PFSK-1 (cell line): ENCODE measurements at regions not wholly inside any gene's neighbourhood (a gene's known extent, or its start where the extent isn't known, plus 50 kb on each side); places are given as distances from the start of the nearest gene placed in this dataset.

Experiments
- FOXP2 ChIP-seq: optimal IDR thresholded peaks from 2 replicates; pipeline ENCODE3; 2011; ENCODE audit warnings: borderline replicate concordance, control low read depth, inconsistent platforms; ENCODE audit not compliant: insufficient read depth; ENCODE audit errors: extremely low read length, extremely low read depth
- POLR2AphosphoS5 ChIP-seq: IDR thresholded peaks from 2 replicates; pipeline ENCODE4 v1.6.1; 2012; ENCODE audit warnings: low read depth, mild to moderate bottlenecking, control low read depth, low read length, moderate library complexity
- REST ChIP-seq, 2 experiments: IDR thresholded peaks; 2 replicates each; pipeline versions ENCODE4 v1.6.1 to v1.8.0; 2011 to 2012; ENCODE audit warnings: low read depth in 2 of 2, low read length in 2 of 2, control low read depth in 1 of 2, inconsistent platforms in 1 of 2, mild to moderate bottlenecking in 1 of 2, moderate library complexity in 1 of 2; ENCODE audit not compliant: insufficient read depth in 1 of 2
- SIN3A ChIP-seq: IDR thresholded peaks from 2 replicates; pipeline ENCODE4 v1.6.1; 2012; ENCODE audit warnings: mild to moderate bottlenecking, low read length, moderate library complexity, borderline replicate concordance; ENCODE audit not compliant: insufficient read depth
- TAF1 ChIP-seq: IDR thresholded peaks from 2 replicates; pipeline ENCODE4 v1.6.1; 2012; ENCODE audit warnings: low read length, control low read depth, borderline replicate concordance; ENCODE audit not compliant: insufficient read depth

GRCh38 chr22:22746963-22747933 lies 102.8 kb downstream of the GGTLC2 start:
- TF ChIP-seq POLR2AphosphoS5 (no peak), SIN3A (no peak), FOXP2 (no peak), TAF1 (no peak), REST (IDR thresholded peaks at IDR 0.05; ENCODE audit: insufficient read depth in 1 of 2, low read depth in 2 of 2, low read length in 2 of 2) (no peak)

GRCh38 chr22:22748297-22748743 lies 103.9 kb downstream of the GGTLC2 start:
- TF ChIP-seq POLR2AphosphoS5, result no peak
- TF ChIP-seq FOXP2, result no peak

GRCh38 chr22:22748756-22749155 lies 104.3 kb downstream of the GGTLC2 start:
- TF ChIP-seq FOXP2 (no peak), POLR2AphosphoS5 (no peak), REST (IDR thresholded peaks at IDR 0.05; ENCODE audit: insufficient read depth in 1 of 2, low read depth in 2 of 2, low read length in 2 of 2) (no peak), TAF1 (no peak)

- no peak for TF ChIP-seq POLR2AphosphoS5
- no peak for TF ChIP-seq REST (IDR thresholded peaks at IDR 0.05; ENCODE audit: insufficient read depth in 1 of 2, low read depth in 2 of 2, low read length in 2 of 2)
- TF ChIP-seq TAF1, result no peak
- TF ChIP-seq SIN3A, result no peak
- TF ChIP-seq FOXP2, result no peak
Measured at GRCh38 chr22:22749167-22749758, 104.8 kb downstream of the GGTLC2 start.

- TF ChIP-seq FOXP2 (no peak), SIN3A (no peak), POLR2AphosphoS5 (no peak), TAF1 (no peak), REST (IDR thresholded peaks at IDR 0.05; ENCODE audit: insufficient read depth in 1 of 2, low read depth in 2 of 2, low read length in 2 of 2) (no peak)
Measured at GRCh38 chr22:22750335-22751042, 106.1 kb downstream of the GGTLC2 start.
